MM.1S (cell line): ENCODE measurements at regions not wholly inside any gene's neighbourhood (a gene's known extent, or its start where the extent isn't known, plus 50 kb on each side); places are given as distances from the start of the nearest gene placed in this dataset.

Experiments
- CTCF ChIP-seq: fragments of 300-600 bp; sonication (generic); IDR thresholded peaks from 2 replicates; pipeline ENCODE4 v1.5.1; 2016; ENCODE audit warnings: antibody characterized with exemption, low read length, mixed read lengths
- EZH2 ChIP-seq: fragments of 300-600 bp; sonication (generic); optimal IDR thresholded peaks from 2 replicates; pipeline ENCODE3; 2017; ENCODE audit warnings: low read depth, mild to moderate bottlenecking, antibody characterized with exemption, low read length, mixed read lengths
- EZH2phosphoT487 ChIP-seq: fragments of 300-600 bp; sonication (generic); IDR thresholded peaks from 2 replicates; pipeline ENCODE4 v1.6.1; 2018; ENCODE audit warnings: antibody characterized with exemption, low read length

DNA sequence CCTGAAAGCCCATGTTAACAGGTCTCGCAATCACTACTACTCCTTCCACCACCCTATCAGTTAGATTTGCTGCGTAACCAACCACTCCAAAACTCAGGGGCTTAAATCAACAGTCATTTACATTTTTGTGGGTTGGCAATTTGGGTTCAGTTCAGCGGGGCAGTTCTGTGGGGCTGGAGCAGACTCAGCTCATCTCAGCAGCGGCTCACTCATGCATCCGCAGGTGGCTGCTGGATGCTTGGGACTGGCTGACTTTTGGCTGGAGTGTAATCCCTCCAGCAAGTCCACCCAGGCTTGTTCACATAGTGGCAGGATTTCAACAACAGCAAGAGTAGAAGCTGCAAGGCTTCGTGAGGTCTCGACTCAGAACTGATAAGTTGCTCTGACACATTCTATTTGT, 79.2 kb downstream of the NEUROD6 start:
- TF ChIP-seq CTCF (no peak), EZH2phosphoT487 (no peak), EZH2 (no peak)
